Mesenchymal stem cell (in vitro differentiated cells and primary cell): ENCODE measurements at regions not wholly inside any gene's neighbourhood (a gene's known extent, or its start where the extent isn't known, plus 50 kb on each side); places are given as distances from the start of the nearest gene placed in this dataset.

Source experiments
- DNase-seq: peaks from one replicate; pipeline ENCODE4 v3.0.0-alpha.2; 2013
- H2AFZ ChIP-seq: one replicate; pipeline ENCODE4 v1.6.1; 2013; ENCODE audit warnings: low read depth, mild to moderate bottlenecking, control low read depth, inconsistent platforms, low read length, moderate library complexity
- H2AK5ac ChIP-seq: 2 replicates; pipeline ENCODE4 v1.6.1; 2013; ENCODE audit warnings: low read length, moderate library complexity, mild to moderate bottlenecking, inconsistent platforms; ENCODE audit not compliant: severe bottlenecking
- H2BK120ac ChIP-seq: one replicate; pipeline ENCODE4 v1.6.1; 2013; ENCODE audit warnings: low read depth, mild to moderate bottlenecking, inconsistent platforms, low read length, moderate library complexity
- H2BK12ac ChIP-seq, 2 experiments: one replicate each; pipeline ENCODE4 v1.6.1; 2013; ENCODE audit warnings: inconsistent platforms in 2 of 2, low read length in 2 of 2, mild to moderate bottlenecking in 2 of 2, moderate library complexity in 2 of 2, control low read depth in 1 of 2
- H2BK15ac ChIP-seq: one replicate; pipeline ENCODE4 v1.6.1; 2013; ENCODE audit warnings: mild to moderate bottlenecking, low read depth, inconsistent platforms; ENCODE audit not compliant: poor library complexity, severe bottlenecking
- H2BK5ac ChIP-seq: 2 replicates; pipeline ENCODE4 v1.6.1; 2013; ENCODE audit warnings: low read depth, mild to moderate bottlenecking, low read length, control low read depth, inconsistent platforms; ENCODE audit not compliant: poor library complexity, severe bottlenecking
- H3K14ac ChIP-seq, 2 experiments: one replicate each; pipeline ENCODE4 v1.6.1; 2013; ENCODE audit warnings: inconsistent platforms in 2 of 2, low read length in 2 of 2, control low read depth in 1 of 2, mild to moderate bottlenecking in 1 of 2, moderate library complexity in 1 of 2
- H3K18ac ChIP-seq, 2 experiments: one replicate each; pipeline ENCODE4 v1.6.1; 2013; ENCODE audit warnings: inconsistent platforms in 2 of 2, low read length in 2 of 2, control low read depth in 1 of 2, low read depth in 1 of 2, mild to moderate bottlenecking in 1 of 2
- H3K23ac ChIP-seq, 2 experiments: one replicate each; pipeline ENCODE4 v1.6.1; 2013; ENCODE audit warnings: inconsistent platforms in 2 of 2, low read length in 2 of 2, mild to moderate bottlenecking in 2 of 2, moderate library complexity in 2 of 2, control low read depth in 1 of 2
- H3K27ac ChIP-seq: 2 replicates; pipeline ENCODE4 v1.5.1; 2013; ENCODE audit warnings: mild to moderate bottlenecking, moderate library complexity, low read length, control low read depth, inconsistent platforms; ENCODE audit not compliant: poor library complexity, severe bottlenecking
- H3K27me3 ChIP-seq, 2 experiments: 2 replicates each; pipeline versions ENCODE4 v1.6.1 to v1.7.0; 2013; ENCODE audit warnings: low read length in 2 of 2, mild to moderate bottlenecking in 2 of 2, moderate library complexity in 2 of 2, control low read depth in 1 of 2, inconsistent platforms in 1 of 2; ENCODE audit not compliant: control insufficient read depth in 1 of 2, insufficient read depth in 1 of 2
- H3K36me3 ChIP-seq, 2 experiments: 2 replicates each; pipeline versions ENCODE4 v1.6.1 to v1.7.0; 2013; ENCODE audit warnings: low read length in 2 of 2, control low read depth in 1 of 2, inconsistent platforms in 1 of 2, low read depth in 1 of 2, mild to moderate bottlenecking in 1 of 2; ENCODE audit not compliant: insufficient read depth in 2 of 2, control insufficient read depth in 1 of 2
- H3K4ac ChIP-seq, 2 experiments: one replicate each; pipeline ENCODE4 v1.6.1; 2013; ENCODE audit warnings: inconsistent platforms in 2 of 2, low read length in 2 of 2, mild to moderate bottlenecking in 2 of 2, moderate library complexity in 2 of 2, control low read depth in 1 of 2, low read depth in 1 of 2
- H3K4me1 ChIP-seq: 2 replicates; pipeline ENCODE4 v1.6.1; 2013; ENCODE audit warnings: low read depth, low read length, control low read depth; ENCODE audit not compliant: control insufficient read depth, insufficient read depth
- H3K4me2 ChIP-seq: 2 replicates; pipeline ENCODE4 v1.6.1; 2013; ENCODE audit warnings: low read length, mild to moderate bottlenecking, inconsistent platforms; ENCODE audit not compliant: poor library complexity, severe bottlenecking
- H3K4me3 ChIP-seq, 2 experiments: 2 replicates each; pipeline versions ENCODE4 v1.5.1 to v1.7.0; 2013; ENCODE audit warnings: low read length in 2 of 2, mild to moderate bottlenecking in 2 of 2, control low read depth in 1 of 2, low read depth in 1 of 2; ENCODE audit not compliant: insufficient read depth in 1 of 2
- H3K79me1 ChIP-seq: replicated peaks from 2 replicates; pipeline ENCODE4 v1.6.1; 2013; ENCODE audit warnings: mild to moderate bottlenecking, control low read depth, low read length, inconsistent platforms; ENCODE audit not compliant: poor library complexity, severe bottlenecking
- H3K9ac ChIP-seq: 2 replicates; pipeline ENCODE4 v1.7.0; 2013; ENCODE audit warnings: mild to moderate bottlenecking, low read length, moderate library complexity
- H3K9me3 ChIP-seq: 2 replicates; pipeline ENCODE4 v1.7.0; 2013; ENCODE audit warnings: mild to moderate bottlenecking, low read length; ENCODE audit not compliant: control insufficient read depth
- H4K8ac ChIP-seq: one replicate; pipeline ENCODE4 v1.6.1; 2013; ENCODE audit warnings: inconsistent platforms, mild to moderate bottlenecking, low read length, moderate library complexity
- H4K91ac ChIP-seq: one replicate; pipeline ENCODE4 v1.6.1; 2013; ENCODE audit warnings: mild to moderate bottlenecking, low read length, inconsistent platforms
- WGBS: methylation state at CpG from one replicate; pipeline ENCODE4 v1.1.7; 2013; ENCODE audit warnings: mixed read lengths; 5-methylcytosine and 5-hydroxymethylcytosine counted together

- Histone ChIP-seq H3K27me3 (no peaks in the 10 kb centered on the region), H2BK15ac (no peak overlapping the region), H2BK5ac (no peak overlapping the region), H3K27ac (no peak overlapping the region), H2AK5ac (no peak overlapping the region), H2BK12ac (no peak overlapping the region), H3K4ac (no peak overlapping the region), H3K36me3 (no peaks in the 10 kb centered on the region), H3K9me3 (peaks cover 21% of the 10 kb centered on the region), H4K91ac (no peak overlapping the region), H4K8ac (no peak overlapping the region), H2AFZ (no peak overlapping the region), H3K79me1 (no peaks in the 10 kb centered on the region), H3K14ac (no peak overlapping the region), H3K4me3 (no peak overlapping the region), H3K9ac (no peak overlapping the region), H2BK120ac (no peak overlapping the region), H3K4me2 (no peak overlapping the region), H3K18ac (no peak overlapping the region), H3K4me1 (no peaks in the 10 kb centered on the region), H3K23ac (no peak overlapping the region)
- DNase-seq: no peak
- 78% methylated on average over 3 of the region's 3 CpGs for WGBS
These were observed 149.2 kb upstream of the TOX3 start for GRCh38 chr16:52696126-52696525.

- no peak overlapping the region for H3K4me3 ChIP-seq
These were observed 143.5 kb upstream of the TOX3 start for GRCh38 chr16:52690468-52690867.

GRCh38 chr16:52680993-52681392, 134.1 kb upstream of the TOX3 start:
- Histone ChIP-seq H2BK120ac (no peak overlapping the region), H4K91ac (no peak overlapping the region), H2AFZ (no peak overlapping the region), H3K23ac (no peak overlapping the region), H3K14ac (no peak overlapping the region), H3K36me3 (no peaks in the 10 kb centered on the region), H3K4ac (no peak overlapping the region), H2BK5ac (no peak overlapping the region), H2BK15ac (no peak overlapping the region), H2AK5ac (no peak overlapping the region), H3K4me3 (no peak overlapping the region), H2BK12ac (no peak overlapping the region), H3K9me3 (peaks cover 7% of the 10 kb centered on the region), H4K8ac (no peak overlapping the region), H3K79me1 (no peaks in the 10 kb centered on the region), H3K9ac (no peak overlapping the region), H3K18ac (no peak overlapping the region), H3K4me1 (no peaks in the 10 kb centered on the region), H3K27ac (no peak overlapping the region), H3K4me2 (no peak overlapping the region), H3K27me3 (no peaks in the 10 kb centered on the region)
- 86% methylated on average over 1 of the region's 1 CpG for WGBS
- DNase-seq: no peak

More at GRCh38 chr16:52690468-52690867, 143.5 kb upstream of the TOX3 start:
- H2AK5ac ChIP-seq: no peak overlapping the region
- H3K14ac ChIP-seq: no peak overlapping the region
- no peak overlapping the region for H3K18ac ChIP-seq
- peaks cover 33% of the 10 kb centered on the region for H3K9me3 ChIP-seq
- no peak overlapping the region for H3K4me2 ChIP-seq
- no peak overlapping the region for H2AFZ ChIP-seq
- H3K23ac ChIP-seq: no peak overlapping the region
- H2BK5ac ChIP-seq: no peak overlapping the region
- H3K79me1 ChIP-seq: no peaks in the 10 kb centered on the region
- no peak overlapping the region for H2BK15ac ChIP-seq
- H4K8ac ChIP-seq: no peak overlapping the region
- no peaks in the 10 kb centered on the region for H3K36me3 ChIP-seq
- H2BK12ac ChIP-seq: no peak overlapping the region
- no peak overlapping the region for H2BK120ac ChIP-seq
- no peak overlapping the region for H3K9ac ChIP-seq
- no peaks in the 10 kb centered on the region for H3K4me1 ChIP-seq
- H3K27me3 ChIP-seq: no peaks in the 10 kb centered on the region
- H4K91ac ChIP-seq: no peak overlapping the region
- no peak overlapping the region for H3K4ac ChIP-seq
- WGBS: no CpG with 5 or more reads among the region's 1 CpG
- no peak overlapping the region for H3K27ac ChIP-seq
- no peak for DNase-seq

GRCh38 chr16:52677501-52677900, 130.6 kb upstream of the TOX3 start:
- Histone ChIP-seq H3K36me3 (no peaks in the 10 kb centered on the region), H3K4me2 (no peak overlapping the region), H4K8ac (no peak overlapping the region), H3K18ac (no peak overlapping the region), H3K14ac (no peak overlapping the region), H2AFZ (no peak overlapping the region), H3K4ac (no peak overlapping the region), H3K27ac (no peak overlapping the region), H3K23ac (no peak overlapping the region), H2BK12ac (no peak overlapping the region), H2BK15ac (no peak overlapping the region), H3K9me3 (peaks cover 4% of the 10 kb centered on the region), H3K79me1 (no peaks in the 10 kb centered on the region), H2BK5ac (no peak overlapping the region), H2AK5ac (no peak overlapping the region), H3K4me1 (no peaks in the 10 kb centered on the region), H2BK120ac (no peak overlapping the region), H3K27me3 (no peaks in the 10 kb centered on the region), H4K91ac (no peak overlapping the region), H3K9ac (no peak overlapping the region), H3K4me3 (no peak overlapping the region)
- WGBS: 86% methylated on average over 1 of the region's 2 CpGs
- DNase-seq: no peak
